K562 (cell line): ENCODE measurements at regions not wholly inside any gene's neighbourhood (a gene's known extent, or its start where the extent isn't known, plus 50 kb on each side); places are given as distances from the start of the nearest gene placed in this dataset.

ENCODE experiments used
- ATAC-seq: fragments of 200-7000 bp; cut with Tn5 transposase; 3 replicates; pipeline ENCODE4 v1.9.1; 2020; ENCODE audit warnings: moderate library complexity
- BruUV-seq: library from RNA; stranded (reverse); fragments of 400-500 nt; replicated peaks from 2 replicates; lab custom pipeline; 2021; lab: Mats Ljungman, UMichigan
- CTCF ChIA-PET: fragments of 300-600 bp; formaldehyde crosslinking; extraction: SDS; loops from one replicate; lab custom pipeline; 2021; ENCODE audit warnings: low intra/inter-chr PET ratio; lab: Yijun Ruan, JAX
- POLR2A ChIA-PET: fragments of 300-600, 350-650 bp; sonication (Branson Sonifier 250); formaldehyde crosslinking; extraction: SDS; loops from one replicate; lab custom pipeline; 2021; ENCODE audit warnings: antibody characterized with exemption, inconsistent platforms; lab: Yijun Ruan, JAX
- DNase-seq, 4 experiments: peaks; one replicate each; pipeline versions ENCODE4 v3.0.0 to v3.0.0-alpha.2; 2011 to 2018; ENCODE audit warnings: low spot score in 3 of 4, mixed read lengths in 3 of 4; ENCODE audit errors: extremely low read depth in 1 of 4
- FAIRE-seq: peaks from 2 replicates; lab custom pipeline; 2011; peaks lifted over from hg19 to GRCh38; lab: Jason Lieb, UNC
- H2AFZ ChIP-seq: 2 replicates; pipeline ENCODE4 v1.6.0; 2011; ENCODE audit warnings: low read depth, low read length, control low read depth, inconsistent platforms
- H3K27ac ChIP-seq: fragments of 200-600 bp; 3 replicates; pipeline ENCODE4 v1.8.0; 2011; ENCODE audit warnings: low read depth, mild to moderate bottlenecking, control low read depth, inconsistent platforms, low read length, moderate library complexity, mixed read lengths; ENCODE audit errors: extremely low read depth
- H3K27me3 ChIP-seq, 2 experiments: fragments of 300-600 bp in 1 of 2; 2 replicates in 1 of 2; 3 replicates in 1 of 2; pipeline versions ENCODE4 v1.6.0 to v1.8.0; 2011; ENCODE audit warnings: inconsistent platforms in 2 of 2, low read length in 2 of 2, mild to moderate bottlenecking in 1 of 2, mixed read lengths in 1 of 2, moderate library complexity in 1 of 2; ENCODE audit not compliant: control insufficient read depth in 2 of 2, insufficient read depth in 2 of 2
- H3K36me3 ChIP-seq: fragments of 300-600 bp; 3 replicates; pipeline ENCODE4 v1.8.0; 2011; ENCODE audit warnings: mild to moderate bottlenecking, low read length, inconsistent platforms; ENCODE audit not compliant: control insufficient read depth, insufficient read depth
- H3K4me1 ChIP-seq, 2 experiments: fragments of 200-600 bp in 1 of 2; replicated peaks in 1 of 2; 2 replicates in 1 of 2; 3 replicates in 1 of 2; pipeline versions ENCODE4 v1.5.1 to v1.8.0; 2011; ENCODE audit warnings: inconsistent platforms in 2 of 2, low read length in 2 of 2, mild to moderate bottlenecking in 1 of 2, mixed read lengths in 1 of 2, moderate library complexity in 1 of 2; ENCODE audit not compliant: control insufficient read depth in 2 of 2, insufficient read depth in 2 of 2
- H3K4me2 ChIP-seq: 2 replicates; pipeline ENCODE4 v1.6.1; 2011; ENCODE audit warnings: low read length, control low read depth, inconsistent platforms, mixed read lengths; ENCODE audit not compliant: insufficient read depth
- H3K4me3 ChIP-seq: fragments of 200-600 bp; sonication (generic), shearing (Covaris generic); 2 replicates; pipeline ENCODE4 v1.5.1; 2016; ENCODE audit warnings: control low read depth, inconsistent platforms
- H3K79me2 ChIP-seq: fragments of 200-600 bp; 3 replicates; pipeline ENCODE4 v1.8.0; 2011; ENCODE audit warnings: low read length, inconsistent platforms; ENCODE audit not compliant: control insufficient read depth, insufficient read depth
- H3K9ac ChIP-seq, 2 experiments: 2 replicates each; pipeline versions ENCODE4 v1.6.0 to v1.6.1; 2011; ENCODE audit warnings: low read depth in 2 of 2, low read length in 2 of 2, control low read depth in 1 of 2, inconsistent platforms in 1 of 2, mild to moderate bottlenecking in 1 of 2, mixed read lengths in 1 of 2; ENCODE audit not compliant: insufficient read depth in 1 of 2
- H3K9me1 ChIP-seq: one replicate; pipeline ENCODE4 v1.6.0; 2011; ENCODE audit warnings: inconsistent platforms, mild to moderate bottlenecking, low read length, moderate library complexity; ENCODE audit not compliant: control insufficient read depth, insufficient read depth
- H3K9me3 ChIP-seq: replicated peaks from 2 replicates; pipeline ENCODE4 v1.5.1; 2011; ENCODE audit warnings: low read depth, low read length, inconsistent platforms; ENCODE audit not compliant: control insufficient read depth, insufficient read depth
- H4K20me1 ChIP-seq: replicated peaks from 2 replicates; pipeline ENCODE4 v1.6.1; 2011; ENCODE audit warnings: low read length, inconsistent platforms, mixed read lengths; ENCODE audit not compliant: control insufficient read depth, insufficient read depth
- HDAC2 ChIP-seq: fragments of 450-650 bp; IDR thresholded peaks from 2 replicates; pipeline ENCODE4 v1.6.1; 2016; ENCODE audit warnings: mild to moderate bottlenecking
- MTA3 ChIP-seq: fragments of 450-650 bp; formaldehyde crosslinking; IDR thresholded peaks from 2 replicates; pipeline ENCODE4 v1.6.1; 2017; ENCODE audit warnings: mild to moderate bottlenecking, borderline replicate concordance
- NFE2L1 ChIP-seq: fragments of 450-650 bp; IDR thresholded peaks from 2 replicates; pipeline ENCODE4 v1.6.1; 2016; ENCODE audit warnings: missing genetic modification characterization, low read depth, mild to moderate bottlenecking, missing compliant biosample characterization, moderate library complexity, borderline replicate concordance
- RREB1 ChIP-seq: fragments of 250-450 bp; sonication (Bioruptor Pico); IDR thresholded peaks from 2 replicates; pipeline ENCODE4 v1.4.0; 2020
- SAFB2 ChIP-seq: fragments of 200-400 bp; formaldehyde crosslinking; IDR thresholded peaks from 2 replicates; pipeline ENCODE4 v1.6.1; 2018; ENCODE audit warnings: borderline replicate concordance, low read length, low read depth, moderate library complexity; ENCODE audit not compliant: severe bottlenecking
- SMARCC2 ChIP-seq: fragments of 450-650 bp; IDR thresholded peaks from 2 replicates; pipeline ENCODE4 v1.6.1; 2017; ENCODE audit warnings: antibody characterized with exemption, moderate library complexity, mild to moderate bottlenecking, low read depth
- ZC3H11A ChIP-seq: IDR thresholded peaks from 2 replicates; pipeline ENCODE4 v1.6.1; 2012; ENCODE audit warnings: low read depth, low read length, improper control_type of control experiment
- ZFP36 ChIP-seq: fragments of 150-350 bp; IDR thresholded peaks from 2 replicates; pipeline ENCODE4 v1.6.1; 2018; ENCODE audit warnings: low read length, low read depth; ENCODE audit not compliant: partially characterized antibody
- ZNF12 ChIP-seq: sonication (generic); formaldehyde crosslinking; IDR thresholded peaks from 2 replicates; pipeline ENCODE4 v1.4.0; 2020; ENCODE audit warnings: mild to moderate bottlenecking, missing genetic modification reagents
- ZNF253 ChIP-seq: fragments of 250-450 bp; sonication (Bioruptor Pico); conservative IDR thresholded peaks from 2 replicates; pipeline ENCODE4 v1.6.1; 2021; ENCODE audit warnings: mild to moderate bottlenecking
- ZNF408 ChIP-seq: fragments of 250-450 bp; sonication (Bioruptor Pico); IDR thresholded peaks from 2 replicates; pipeline ENCODE4 v1.4.0; 2020; ENCODE audit warnings: low read depth, mild to moderate bottlenecking, moderate library complexity
- ZNF57 ChIP-seq: fragments of 450-650 bp; formaldehyde crosslinking; IDR thresholded peaks from 2 replicates; pipeline ENCODE4 v1.4.0; 2020; ENCODE audit warnings: mild to moderate bottlenecking, moderate library complexity
- ZNF707 ChIP-seq: fragments of 250-450 bp; sonication (Bioruptor Pico); conservative IDR thresholded peaks from 2 replicates; pipeline ENCODE4 v1.8.0; 2022; ENCODE audit warnings: inconsistent platforms, mild to moderate bottlenecking, moderate library complexity
- WGBS: fragments of 100-300 bp; shearing (Covaris generic); methylation state at CpG from one replicate; pipeline ENCODE4 v1.1.6; 2016; ENCODE audit warnings: low coverage, mixed read lengths; ENCODE audit not compliant: insufficient coverage; ENCODE audit errors: missing lambda C conversion rate; 5-methylcytosine and 5-hydroxymethylcytosine counted together
- in situ Hi-C: fragments of 300-500 bp; cut with MboI; formaldehyde crosslinking; loops from 4 replicates; pipeline ENCODE4 v1.15.0; 2018; ENCODE audit warnings: inconsistent platforms, mixed read lengths
- intact Hi-C: fragments of 100-400 bp; cut with micrococcal nuclease; formaldehyde crosslinking; loops from 2 replicates; pipeline ENCODE4 v1.14.2; 2022

GRCh38 chr14:56063131-56063530 is 55.1 kb upstream of the PELI2 start:
- no TSS peak for BruUV-seq
- no peak overlapping the region for H3K4me2 ChIP-seq
- no peak overlapping the region for H3K27ac ChIP-seq
- H3K36me3 ChIP-seq, result no peaks in the 10 kb centered on the region
- no peaks in the 10 kb centered on the region for H3K4me1 ChIP-seq
- no peaks in the 10 kb centered on the region for H3K79me2 ChIP-seq
- ChIA-PET POLR2A (no interaction called here), CTCF (no interaction called here)
- H2AFZ ChIP-seq, result no peak overlapping the region
- H3K4me3 ChIP-seq, result no peak overlapping the region
- no peaks in the 10 kb centered on the region for H3K9me3 ChIP-seq
- no peaks in the 10 kb centered on the region for H4K20me1 ChIP-seq
- ATAC-seq (no peak), DNase-seq (no peak), FAIRE-seq (no peak)
- in situ Hi-C loops, result no loop called here
- no peak overlapping the region for H3K9ac ChIP-seq
- intact Hi-C loops, result no loop called here
- WGBS, result 0% methylated on average over 4 of the region's 4 CpGs
- H3K27me3 ChIP-seq, result no peaks in the 10 kb centered on the region; a peak in 1 of 5 replicates
- TF ChIP-seq MTA3 (no peak), ZNF707 (CRISPR knock-in tag) (no peak), SAFB2 (no peak), ZNF408 (CRISPR knock-in tag) (no peak), ZC3H11A (no peak), ZFP36 (no peak), SMARCC2 (no peak), ZNF253 (CRISPR knock-in tag) (no peak), ZNF57 (no peak), NFE2L1 (no peak), HDAC2 (no peak), RREB1 (CRISPR knock-in tag) (no peak), ZNF12 (CRISPR knock-in tag) (no peak)
- H3K9me1 ChIP-seq, result no peaks in the 10 kb centered on the region
